Vagina (tissue), 2 donors: ENCODE measurements at regions not wholly inside any gene's neighbourhood (a gene's known extent, or its start where the extent isn't known, plus 50 kb on each side); places are given as distances from the start of the nearest gene placed in this dataset.

Source experiments
- POLR2A ChIP-seq, 2 donors: fragments of 450-650 bp; IDR thresholded peaks; one replicate each; pipeline ENCODE4 v1.6.1; 2017; ENCODE audit warnings: antibody characterized with exemption in 2 of 2, mild to moderate bottlenecking in 2 of 2, moderate library complexity in 2 of 2
- POLR2AphosphoS5 ChIP-seq, 2 donors: sonication (generic); formaldehyde crosslinking; IDR thresholded peaks; one replicate each; pipeline ENCODE4 v1.9.0; 2017; ENCODE audit warnings: antibody characterized with exemption in 2 of 2, mild to moderate bottlenecking in 2 of 2, low read depth in 1 of 2; ENCODE audit not compliant: insufficient read depth in 1 of 2

DNA sequence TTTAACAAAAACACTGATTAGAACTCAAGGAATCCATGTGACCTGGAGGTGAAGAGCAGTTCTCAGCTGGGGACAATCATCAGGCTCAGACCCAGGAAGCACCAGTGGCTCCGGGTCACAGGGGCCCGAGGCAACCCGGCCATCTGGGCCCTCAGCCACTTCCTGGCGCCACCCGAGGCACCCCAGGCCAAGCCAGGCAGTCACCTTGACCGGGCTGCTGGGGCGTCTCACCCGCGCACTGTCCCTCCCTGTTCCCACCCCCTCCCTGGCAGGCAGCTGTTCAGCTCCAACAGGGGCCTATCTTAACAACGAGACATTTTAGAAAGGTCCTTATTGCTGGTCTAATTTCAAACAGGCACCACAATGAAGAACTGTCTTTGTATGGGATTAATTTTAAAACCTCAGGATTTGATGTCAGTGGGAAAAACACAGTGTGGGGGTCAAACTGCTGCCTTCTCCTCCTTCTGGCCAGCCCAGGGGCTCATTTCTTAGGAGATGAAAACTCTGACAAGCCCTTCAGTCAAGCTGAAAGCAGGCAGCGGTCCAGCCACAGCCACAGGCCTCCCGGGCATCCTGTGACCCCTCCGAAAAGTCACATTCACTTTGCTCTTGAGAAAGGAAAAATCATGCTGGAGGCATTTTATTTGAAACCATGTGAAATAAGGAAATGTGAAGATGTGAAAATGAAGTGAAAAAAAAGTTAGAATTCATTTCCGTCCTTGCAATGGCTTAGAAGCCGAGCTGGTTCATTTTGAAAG lies 83.3 kb downstream of the KCTD15 start:
- TF ChIP-seq POLR2A (IDR thresholded peaks at IDR 0.05) (no peak), POLR2AphosphoS5 (IDR thresholded peaks at IDR 0.05; ENCODE audit: insufficient read depth in 1 of 2, low read depth in 1 of 2) (no peak)
